Stimulated activated naive CD8-positive, alpha-beta T cell treated with anti-CD3 and anti-CD28 coated beads, Interleukin-15, Interleukin-2, amounts not matched to agents 100 U/mL and 50 U/mL, for 24 hours (primary cell): ENCODE measurements at regions not wholly inside any gene's neighbourhood (a gene's known extent, or its start where the extent isn't known, plus 50 kb on each side); places are given as distances from the start of the nearest gene placed in this dataset.
A peak's percentile ranks its signal among the peaks of the same experiment; 100 is the strongest.

ENCODE experiments used
- ATAC-seq: fragments of 150-1000 bp; cut with Tn5 transposase; one replicate; pipeline ENCODE4 v1.10.0; 2021
- DNase-seq: peaks from one replicate; pipeline ENCODE4 v3.0.0; 2021

DNA sequence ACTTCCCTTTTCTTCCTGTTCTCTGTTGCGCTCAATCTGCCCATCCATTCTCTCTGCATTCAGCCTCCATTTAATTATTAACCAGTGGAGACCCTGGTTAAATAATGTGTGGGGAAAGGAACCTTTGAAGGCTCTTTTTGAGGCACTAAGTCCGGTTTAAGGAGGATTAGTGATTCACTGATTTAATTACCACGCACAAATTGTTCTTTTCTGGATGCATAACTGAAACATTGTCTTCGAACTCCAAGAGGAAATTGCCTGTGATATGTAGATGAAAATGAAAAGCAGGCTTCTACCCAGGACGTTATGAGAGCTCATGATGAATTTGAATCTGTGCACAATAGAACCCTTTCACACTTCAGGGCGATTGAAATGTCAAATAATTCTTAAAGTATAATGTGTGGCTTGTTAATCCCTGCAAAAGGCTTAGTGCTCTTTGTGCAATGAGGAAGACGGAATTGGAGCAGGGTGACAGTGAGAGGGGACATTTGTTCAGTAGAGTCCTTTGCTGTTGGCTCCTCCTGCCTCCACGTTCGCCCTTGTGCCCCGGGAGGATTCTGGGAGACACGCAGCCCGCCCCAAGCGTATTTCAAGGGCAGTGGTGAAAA, 51.1 kb upstream of the ZNF236 start:
- DNase-seq = no peak
- ATAC-seq = no peak

DNA sequence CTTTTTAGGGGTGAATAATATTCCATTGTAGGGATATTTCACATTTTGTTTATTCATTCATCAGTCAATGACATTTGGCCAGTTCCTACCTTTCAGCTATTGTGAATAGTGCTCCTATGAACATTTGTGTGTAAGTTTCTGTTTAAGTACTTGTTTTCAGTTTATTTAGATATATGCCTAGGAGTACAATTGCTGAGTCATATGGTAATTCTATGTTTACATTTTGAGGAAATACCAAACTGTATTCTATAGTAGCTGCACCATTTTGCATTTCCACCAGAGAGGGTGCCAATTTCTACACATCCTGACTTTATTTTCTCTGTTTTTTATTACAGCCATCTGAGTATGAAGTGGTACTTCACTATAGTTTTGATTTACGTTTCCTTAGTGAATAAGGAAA, 54.4 kb upstream of the ZNF236 start:
- no peak for DNase-seq
- ATAC-seq = no peak

GRCh38 chr18:76766429-76766828, 55.9 kb upstream of the ZNF236 start:
- DNase-seq = no peak
- ATAC-seq = no peak

GRCh38 chr18:76765649-76766048, 56.7 kb upstream of the ZNF236 start:
- ATAC-seq (no peak), DNase-seq (no peak)

GRCh38 chr18:76764291-76764901, 58.0 kb upstream of the ZNF236 start:
- ATAC-seq = no peak
- no peak for DNase-seq

- ATAC-seq (no peak), DNase-seq (no peak)
These were observed 63.3 kb upstream of the ZNF236 start for GRCh38 chr18:76759056-76759455.

- DNase-seq (no peak), ATAC-seq (no peak)
These were observed 64.4 kb upstream of the ZNF236 start for GRCh38 chr18:76757925-76758324.

- ATAC-seq = no peak
- DNase-seq = no peak
These were observed 65.0 kb upstream of the ZNF236 start for GRCh38 chr18:76757335-76757734.

DNA sequence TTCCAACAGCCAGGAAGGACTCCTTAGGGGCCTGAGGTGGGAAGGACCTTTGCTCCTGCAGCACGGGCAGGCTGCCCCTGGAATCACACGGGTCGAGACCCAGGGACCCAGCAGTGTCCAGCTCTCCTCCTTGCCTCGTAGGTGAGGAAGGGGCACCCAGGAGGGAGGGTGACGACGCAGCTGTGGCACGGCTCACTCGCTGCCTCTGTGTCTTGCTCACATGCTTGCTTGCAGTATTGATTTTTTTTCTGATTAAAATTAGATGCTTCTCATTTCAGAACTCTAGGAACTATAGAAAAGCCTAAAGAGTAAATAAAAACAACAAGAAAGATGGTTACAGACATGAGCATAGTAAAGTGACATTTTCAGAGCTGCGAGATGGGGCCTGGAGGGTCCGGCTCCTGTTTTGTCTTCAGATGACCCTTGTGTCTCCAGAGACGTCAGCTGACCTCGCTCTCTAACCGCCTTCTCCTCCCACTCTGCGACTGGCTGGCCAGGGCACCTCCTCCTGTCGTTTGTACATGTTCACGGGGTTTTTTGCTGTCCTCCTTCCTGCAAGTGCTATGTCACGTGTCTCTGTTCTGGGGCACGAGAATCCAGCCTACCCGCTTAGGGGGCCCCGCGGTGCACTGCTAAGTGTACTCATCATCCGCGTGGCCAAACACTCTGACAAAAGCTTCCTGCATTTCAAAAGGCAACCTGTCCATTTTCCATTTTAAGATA, 65.7 kb upstream of the ZNF236 start:
- no peak for DNase-seq
- no peak for ATAC-seq

DNA sequence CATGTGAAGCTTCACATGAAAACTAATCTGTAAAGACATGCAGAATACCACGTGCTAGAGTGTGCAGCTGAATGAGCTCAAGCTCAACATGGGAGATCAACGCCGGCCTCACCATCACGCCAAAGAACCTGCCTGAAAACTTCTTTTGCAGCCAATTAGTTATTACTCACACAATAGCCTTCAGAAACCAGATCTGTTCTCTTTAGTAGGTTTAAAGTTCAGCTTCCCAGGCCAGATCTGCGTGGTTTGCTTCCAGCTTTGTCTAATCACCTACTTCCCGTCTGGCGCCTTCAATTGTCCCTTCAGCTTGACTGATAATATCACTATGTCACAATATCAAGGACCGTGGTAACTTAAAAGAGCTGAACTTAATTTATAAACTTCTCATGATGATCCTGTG, 68.0 kb upstream of the ZNF236 start:
- ATAC-seq = no peak

GRCh38 chr18:76752400-76752799, 70.0 kb upstream of the ZNF236 start:
- no peak for ATAC-seq
- no peak for DNase-seq

More for the DNA sequence above, 68.0 kb upstream of the ZNF236 start:
- DNase-seq = no peak

DNA sequence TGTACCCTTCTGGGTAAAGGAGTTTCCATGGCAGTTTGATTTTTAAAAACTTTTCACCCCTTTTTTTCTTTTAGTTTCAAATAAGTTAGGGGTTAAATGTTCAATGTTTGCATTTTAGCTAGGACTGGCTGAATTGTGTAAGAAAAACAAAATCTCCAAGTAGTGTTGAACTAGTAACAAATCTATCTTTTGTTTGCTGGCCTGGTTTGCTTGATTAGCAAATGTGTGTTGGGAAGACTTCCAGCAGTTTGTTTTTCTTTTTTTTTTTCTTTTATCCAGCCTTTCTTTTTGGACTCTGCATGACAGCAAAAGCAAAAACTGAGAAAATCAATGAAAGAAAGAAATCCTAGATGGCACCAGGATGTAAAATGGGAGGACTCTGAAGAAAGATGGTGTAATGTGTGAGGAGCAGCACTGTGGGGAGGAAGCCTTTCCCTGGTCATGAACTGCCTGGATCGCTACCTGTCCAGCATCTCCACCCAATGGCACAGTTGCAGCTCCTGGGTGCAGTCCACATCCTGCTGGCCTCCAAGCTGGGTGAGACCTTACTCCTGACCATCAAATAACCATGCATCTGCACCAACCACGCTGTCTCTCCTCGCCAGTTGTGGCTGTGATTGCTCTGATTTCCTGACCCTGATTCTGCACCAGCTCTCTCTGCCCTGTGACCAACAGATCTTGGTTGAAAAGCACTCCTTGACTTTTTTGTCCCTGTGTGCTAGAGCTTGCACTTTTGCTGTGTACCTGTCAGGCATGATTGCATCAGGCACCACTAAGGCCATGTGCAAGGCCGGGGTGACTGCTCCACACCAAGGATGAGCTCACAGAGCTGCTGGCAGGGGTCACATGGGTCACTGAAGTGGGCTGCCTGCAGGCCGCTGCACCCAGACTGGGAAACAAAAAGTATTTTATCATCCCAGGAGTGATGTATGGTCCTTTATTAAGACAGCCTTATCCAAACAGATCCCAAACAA, 71.2 kb upstream of the ZNF236 start:
- DNase-seq (no peak), ATAC-seq (no peak)

GRCh38 chr18:76750269-76750668, 72.1 kb upstream of the ZNF236 start:
- DNase-seq = no peak
- no peak for ATAC-seq

DNA sequence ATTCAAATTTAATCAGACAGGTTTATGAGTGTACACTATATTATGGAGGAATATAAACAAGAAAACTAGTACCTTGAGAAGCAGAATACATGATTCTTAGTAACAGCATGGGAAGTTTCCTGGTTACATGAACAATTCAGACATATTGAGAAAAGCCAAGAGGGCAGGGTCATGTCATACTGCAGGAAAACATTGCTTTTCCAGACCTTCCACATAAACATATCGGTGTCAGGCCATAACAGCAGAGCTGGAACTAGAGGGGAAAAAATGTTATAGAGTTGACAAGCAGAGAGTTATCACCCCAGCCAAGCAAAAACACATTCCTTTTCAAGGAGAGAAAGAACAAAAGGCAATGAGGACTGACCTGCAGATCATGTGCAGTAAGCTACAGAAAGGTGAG, 74.7 kb upstream of the ZNF236 start:
- ATAC-seq (no peak), DNase-seq (no peak)

GRCh38 chr18:76741346-76741745, 81.0 kb upstream of the ZNF236 start:
- ATAC-seq (no peak), DNase-seq (no peak)

GRCh38 chr18:76736309-76736708, 86.0 kb upstream of the ZNF236 start:
- no peak for DNase-seq
- ATAC-seq = no peak

DNA sequence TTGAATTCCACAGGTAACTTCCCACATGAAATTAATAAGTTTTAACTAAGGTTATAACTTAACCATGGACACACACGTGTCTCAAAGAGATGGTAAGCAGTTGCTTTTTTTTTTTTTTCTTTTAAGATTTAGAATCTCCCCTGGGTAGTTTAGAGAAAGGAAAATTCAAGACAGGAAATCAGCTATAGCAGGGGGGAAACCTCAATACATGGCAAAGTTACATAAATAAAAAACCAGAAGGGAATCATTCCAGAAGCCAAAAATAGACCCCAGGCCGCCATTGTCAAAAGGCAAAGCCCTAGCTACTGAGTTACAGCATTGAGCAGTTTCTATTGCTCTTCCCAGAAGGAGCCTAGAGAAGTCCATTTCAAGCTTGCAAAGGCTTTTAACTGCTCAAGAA, 91.5 kb upstream of the ZNF236 start:
- DNase-seq (no peak), ATAC-seq (no peak)

GRCh38 chr18:76727589-76727988, 94.8 kb upstream of the ZNF236 start:
- DNase-seq (no peak), ATAC-seq (no peak)

- no peak for DNase-seq
- no peak for ATAC-seq
These were observed 96.9 kb upstream of the ZNF236 start for GRCh38 chr18:76725445-76725844.

DNA sequence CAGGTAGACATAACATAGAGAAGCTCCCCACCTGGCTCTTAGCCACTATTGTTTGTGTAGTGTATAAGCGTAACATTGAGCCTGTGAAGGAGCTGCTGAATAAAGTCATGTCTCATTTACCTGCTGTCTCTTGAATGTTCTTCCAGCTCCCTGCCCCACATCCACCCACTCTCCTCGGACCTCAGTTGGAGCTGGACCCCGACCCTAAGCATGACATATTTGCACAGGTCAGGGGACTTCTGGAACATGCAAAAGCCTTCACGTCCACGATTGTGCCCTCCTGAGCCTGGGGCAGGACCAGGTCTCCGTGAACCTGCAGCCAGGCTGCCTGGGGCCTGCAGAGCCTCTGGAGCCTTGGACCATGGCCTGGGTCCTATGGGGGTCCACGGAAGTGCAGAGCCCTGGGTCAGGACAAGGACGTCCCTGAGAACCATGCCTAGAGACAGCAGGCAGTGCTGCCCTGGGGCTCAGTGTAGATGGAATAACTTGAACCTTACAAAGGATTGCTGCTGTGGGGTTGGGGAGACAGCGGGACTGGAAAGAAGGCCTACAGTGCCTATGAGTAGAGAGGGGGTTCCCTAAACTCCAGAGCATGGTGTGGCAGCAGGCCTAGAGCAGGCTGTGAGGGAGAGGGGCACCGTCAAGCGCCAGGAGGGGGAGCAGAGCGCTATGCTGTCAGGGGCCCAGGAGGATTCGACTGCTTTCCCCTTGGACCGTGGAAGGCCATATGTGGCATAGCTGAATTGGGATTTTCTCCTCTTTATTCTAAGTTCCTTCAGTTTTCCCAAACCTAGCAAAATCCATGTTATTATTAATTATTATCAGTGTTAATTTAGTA, 99.9 kb upstream of the ZNF236 start:
- no peak for DNase-seq
- no peak for ATAC-seq

DNA sequence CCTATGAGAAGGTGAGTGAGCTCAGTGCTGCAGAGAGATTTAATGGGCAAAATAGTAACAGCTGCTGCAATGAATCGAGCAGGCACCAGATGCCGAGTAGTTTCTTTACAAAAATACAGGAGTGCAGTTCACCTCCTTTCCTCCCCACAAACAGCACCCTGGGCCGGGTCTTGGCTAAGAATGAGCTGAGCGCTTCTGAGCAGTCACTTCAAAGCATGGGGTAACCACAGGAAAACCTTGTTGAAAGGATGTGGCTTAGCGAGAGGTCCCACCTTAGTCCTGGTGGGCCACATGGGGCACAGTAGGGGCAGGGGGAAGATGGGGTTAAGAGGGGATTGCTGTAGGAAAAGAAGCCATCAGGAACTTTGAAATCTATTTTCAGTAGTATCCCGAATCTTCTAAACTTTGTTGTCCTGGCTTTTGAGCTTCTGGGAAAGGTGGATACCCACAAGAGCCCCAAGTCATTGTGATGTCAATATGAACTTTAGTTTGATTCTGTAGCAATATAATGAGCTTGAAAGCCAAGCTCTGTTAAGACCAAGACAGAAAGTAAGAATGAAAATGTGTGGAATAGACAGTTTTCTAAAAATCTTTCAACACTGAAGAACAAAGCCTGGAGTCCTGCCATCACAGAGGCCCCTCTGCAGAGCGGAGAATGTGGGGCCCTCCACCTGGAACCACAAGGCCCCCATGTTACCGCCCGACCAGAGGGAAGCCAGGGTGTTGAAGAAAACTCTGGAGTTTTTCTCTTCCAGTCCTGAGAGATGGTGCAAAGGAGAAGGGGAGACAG, 101.0 kb upstream of the ZNF236 start:
- DNase-seq (peak; percentile 66), ATAC-seq (peak; percentile 95)
